HAP-1 (cell line): ENCODE measurements at regions not wholly inside any gene's neighbourhood (a gene's known extent, or its start where the extent isn't known, plus 50 kb on each side); places are given as distances from the start of the nearest gene placed in this dataset.

Experiments
- DNase-seq, 2 experiments: peaks; one replicate each; pipeline ENCODE4 v3.0.0-alpha.2; 2016 to 2020; ENCODE audit warnings: low spot score in 2 of 2
- H3K27me3 ChIP-seq: fragments of 250-450 bp; sonication (Bioruptor Pico); 2 replicates; pipeline ENCODE4 v1.5.1; 2020; ENCODE audit warnings: low read depth, mild to moderate bottlenecking, moderate library complexity
- H3K36me3 ChIP-seq: fragments of 250-450 bp; sonication (Bioruptor Pico); replicated peaks from 2 replicates; pipeline ENCODE4 v1.5.1; 2020; ENCODE audit warnings: mild to moderate bottlenecking
- H3K4me1 ChIP-seq: fragments of 250-450 bp; sonication (Bioruptor Pico); 2 replicates; pipeline ENCODE4 v1.5.1; 2020; ENCODE audit warnings: mild to moderate bottlenecking
- H3K4me3 ChIP-seq: fragments of 250-450 bp; sonication (Bioruptor Pico); 2 replicates; pipeline ENCODE4 v1.5.1; 2020; ENCODE audit warnings: mild to moderate bottlenecking, moderate library complexity
- H3K9me3 ChIP-seq: fragments of 250-450 bp; sonication (Bioruptor Pico); 2 replicates; pipeline ENCODE4 v1.5.1; 2020; ENCODE audit warnings: mild to moderate bottlenecking, moderate library complexity
- in situ Hi-C: fragments of 300-500 bp; cut with MboI; formaldehyde crosslinking; loops from 3 replicates; pipeline ENCODE4 v1.14.3; 2020; ENCODE audit warnings: low sequenced_read_pairs, inconsistent platforms, mixed read lengths

- no peaks in the 10 kb centered on the region for H3K4me1 ChIP-seq
- H3K9me3 ChIP-seq, result no peaks in the 10 kb centered on the region
- in situ Hi-C loops, result no loop called here
- no peak for DNase-seq
- H3K27me3 ChIP-seq, result no peaks in the 10 kb centered on the region
- H3K4me3 ChIP-seq, result no peak overlapping the region
- H3K36me3 ChIP-seq, result no peaks in the 10 kb centered on the region
Measured at GRCh38 chr5:2168601-2169429, 286.1 kb upstream of the IRX4 start.

GRCh38 chr5:2167671-2168070 lies 284.9 kb upstream of the IRX4 start:
- Histone ChIP-seq H3K4me1 (no peaks in the 10 kb centered on the region), H3K36me3 (no peaks in the 10 kb centered on the region), H3K4me3 (no peak overlapping the region), H3K27me3 (no peaks in the 10 kb centered on the region), H3K9me3 (no peaks in the 10 kb centered on the region)
- in situ Hi-C loops, result no loop called here
- DNase-seq, result no peak

- no peaks in the 10 kb centered on the region for H3K9me3 ChIP-seq
- no peaks in the 10 kb centered on the region for H3K27me3 ChIP-seq
- no peaks in the 10 kb centered on the region for H3K4me1 ChIP-seq
- no peaks in the 10 kb centered on the region for H3K36me3 ChIP-seq
- no peak overlapping the region for H3K4me3 ChIP-seq
- in situ Hi-C loops, result no loop called here
- no peak for DNase-seq
Measured at GRCh38 chr5:2166979-2167377, 284.3 kb upstream of the IRX4 start.

GRCh38 chr5:2166306-2166978 lies 283.7 kb upstream of the IRX4 start:
- H3K9me3 ChIP-seq, result no peaks in the 10 kb centered on the region
- H3K36me3 ChIP-seq, result no peaks in the 10 kb centered on the region
- no peaks in the 10 kb centered on the region for H3K4me1 ChIP-seq
- H3K4me3 ChIP-seq, result no peak overlapping the region
- no peak for DNase-seq
- H3K27me3 ChIP-seq, result no peaks in the 10 kb centered on the region
- in situ Hi-C loops, result no loop called here

- Histone ChIP-seq H3K27me3 (no peaks in the 10 kb centered on the region), H3K36me3 (no peaks in the 10 kb centered on the region), H3K4me1 (no peaks in the 10 kb centered on the region), H3K9me3 (no peaks in the 10 kb centered on the region), H3K4me3 (no peak overlapping the region)
- in situ Hi-C loops, result no loop called here
- no peak for DNase-seq
Measured at GRCh38 chr5:2165615-2166305, 283.0 kb upstream of the IRX4 start.

- DNase-seq, result no peak
- H3K27me3 ChIP-seq, result no peaks in the 10 kb centered on the region
- in situ Hi-C loops, result no loop called here
- no peaks in the 10 kb centered on the region for H3K36me3 ChIP-seq
- no peaks in the 10 kb centered on the region for H3K9me3 ChIP-seq
- no peak overlapping the region for H3K4me3 ChIP-seq
- H3K4me1 ChIP-seq, result no peaks in the 10 kb centered on the region
Measured at GRCh38 chr5:2165203-2165602, 282.5 kb upstream of the IRX4 start.

- no peaks in the 10 kb centered on the region for H3K4me1 ChIP-seq
- in situ Hi-C loops, result no loop called here
- H3K27me3 ChIP-seq, result no peaks in the 10 kb centered on the region
Measured at GRCh38 chr5:2164586-2164985, 281.9 kb upstream of the IRX4 start.

GRCh38 chr5:2163940-2164490 lies 281.3 kb upstream of the IRX4 start:
- H3K9me3 ChIP-seq, result no peaks in the 10 kb centered on the region
- in situ Hi-C loops, result no loop called here
- no peaks in the 10 kb centered on the region for H3K27me3 ChIP-seq
- H3K36me3 ChIP-seq, result no peaks in the 10 kb centered on the region
- H3K4me3 ChIP-seq, result no peak overlapping the region
- H3K4me1 ChIP-seq, result no peaks in the 10 kb centered on the region
- DNase-seq, result no peak

More at GRCh38 chr5:2164586-2164985, 281.9 kb upstream of the IRX4 start:
- no peak overlapping the region for H3K4me3 ChIP-seq
- H3K36me3 ChIP-seq, result no peaks in the 10 kb centered on the region
- H3K9me3 ChIP-seq, result no peaks in the 10 kb centered on the region
- no peak for DNase-seq

- no peak overlapping the region for H3K4me3 ChIP-seq
- in situ Hi-C loops, result no loop called here
- no peaks in the 10 kb centered on the region for H3K9me3 ChIP-seq
- no peaks in the 10 kb centered on the region for H3K36me3 ChIP-seq
- no peaks in the 10 kb centered on the region for H3K4me1 ChIP-seq
- no peaks in the 10 kb centered on the region for H3K27me3 ChIP-seq
- no peak for DNase-seq
Measured at GRCh38 chr5:2163060-2163856, 280.5 kb upstream of the IRX4 start.

- DNase-seq, result no peak
- Histone ChIP-seq H3K36me3 (no peaks in the 10 kb centered on the region), H3K4me1 (no peaks in the 10 kb centered on the region), H3K27me3 (no peaks in the 10 kb centered on the region), H3K4me3 (no peak overlapping the region), H3K9me3 (no peaks in the 10 kb centered on the region)
- in situ Hi-C loops, result no loop called here
Measured at GRCh38 chr5:2160811-2161210, 278.1 kb upstream of the IRX4 start.

GRCh38 chr5:2158767-2159166 lies 276.0 kb upstream of the IRX4 start:
- Histone ChIP-seq H3K4me1 (no peaks in the 10 kb centered on the region), H3K36me3 (no peaks in the 10 kb centered on the region), H3K4me3 (no peak overlapping the region), H3K9me3 (no peaks in the 10 kb centered on the region), H3K27me3 (no peaks in the 10 kb centered on the region)
- no peak for DNase-seq
- in situ Hi-C loops, result no loop called here

- in situ Hi-C loops, result no loop called here
- Histone ChIP-seq H3K4me1 (no peaks in the 10 kb centered on the region), H3K4me3 (no peak overlapping the region), H3K9me3 (no peaks in the 10 kb centered on the region), H3K27me3 (no peaks in the 10 kb centered on the region), H3K36me3 (no peaks in the 10 kb centered on the region)
- no peak for DNase-seq
Measured at GRCh38 chr5:2158109-2158508, 275.4 kb upstream of the IRX4 start.

GRCh38 chr5:2157372-2157771 lies 274.6 kb upstream of the IRX4 start:
- Histone ChIP-seq H3K27me3 (no peaks in the 10 kb centered on the region), H3K36me3 (no peaks in the 10 kb centered on the region), H3K4me3 (no peak overlapping the region), H3K4me1 (no peaks in the 10 kb centered on the region), H3K9me3 (no peaks in the 10 kb centered on the region)
- in situ Hi-C loops, result no loop called here
- DNase-seq, result no peak
